ENCODE measurements at regions not wholly inside any gene's neighbourhood (a gene's known extent, or its start where the extent isn't known, plus 50 kb on each side); places are given as distances from the start of the nearest gene placed in this dataset.

DNA sequence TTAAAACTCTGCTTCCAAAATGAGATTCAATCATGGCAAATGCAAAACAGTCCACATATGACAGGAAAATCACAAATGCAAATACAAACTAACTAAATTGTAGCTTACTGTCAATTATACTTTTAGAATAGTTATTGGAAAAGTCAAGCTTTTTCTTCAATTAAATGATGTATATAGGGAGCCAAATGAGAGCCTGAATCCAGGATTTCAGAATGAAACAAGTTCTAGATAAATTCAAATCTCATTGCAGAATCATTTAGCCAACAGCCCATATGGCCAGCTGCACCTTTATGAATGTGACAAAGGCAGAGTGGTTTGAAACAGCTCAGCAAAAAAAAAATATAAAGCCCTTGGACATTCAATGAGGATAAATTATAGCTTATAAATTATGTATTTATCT lies 82.2 kb upstream of the SCIN start:
- TF ChIP-seq, protein P1, sequence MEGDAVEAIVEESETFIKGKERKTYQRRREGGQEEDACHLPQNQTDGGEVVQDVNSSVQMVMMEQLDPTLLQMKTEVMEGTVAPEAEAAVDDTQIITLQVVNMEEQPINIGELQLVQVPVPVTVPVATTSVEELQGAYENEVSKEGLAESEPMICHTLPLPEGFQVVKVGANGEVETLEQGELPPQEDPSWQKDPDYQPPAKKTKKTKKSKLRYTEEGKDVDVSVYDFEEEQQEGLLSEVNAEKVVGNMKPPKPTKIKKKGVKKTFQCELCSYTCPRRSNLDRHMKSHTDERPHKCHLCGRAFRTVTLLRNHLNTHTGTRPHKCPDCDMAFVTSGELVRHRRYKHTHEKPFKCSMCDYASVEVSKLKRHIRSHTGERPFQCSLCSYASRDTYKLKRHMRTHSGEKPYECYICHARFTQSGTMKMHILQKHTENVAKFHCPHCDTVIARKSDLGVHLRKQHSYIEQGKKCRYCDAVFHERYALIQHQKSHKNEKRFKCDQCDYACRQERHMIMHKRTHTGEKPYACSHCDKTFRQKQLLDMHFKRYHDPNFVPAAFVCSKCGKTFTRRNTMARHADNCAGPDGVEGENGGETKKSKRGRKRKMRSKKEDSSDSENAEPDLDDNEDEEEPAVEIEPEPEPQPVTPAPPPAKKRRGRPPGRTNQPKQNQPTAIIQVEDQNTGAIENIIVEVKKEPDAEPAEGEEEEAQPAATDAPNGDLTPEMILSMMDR (IDR thresholded peaks at IDR 0.05), result no peak
- TF ChIP-seq POLR2A (IDR thresholded peaks at IDR 0.05), result no peak

Measured in prostate gland (tissue), 2 donors.